ENCODE measurements at regions not wholly inside any gene's neighbourhood (a gene's known extent, or its start where the extent isn't known, plus 50 kb on each side); places are given as distances from the start of the nearest gene placed in this dataset.
"Not testable (repeated sequence)": the region's sequence is repeated elsewhere in the genome, so short reads cannot be mapped to it uniquely, and the experiment has no call there.

- Mint-ChIP-seq H3K27ac (ENCODE audit: unreplicated experiment) (no peak overlapping the region), H3K36me3 (ENCODE audit: low read depth, unreplicated experiment) (no peaks in the 10 kb centered on the region), H3K9me3 (ENCODE audit: unreplicated experiment) (peaks cover 16% of the 10 kb centered on the region), H3K4me1 (ENCODE audit: low read depth, unreplicated experiment) (peaks cover 8% of the 10 kb centered on the region), H3K4me3 (ENCODE audit: unreplicated experiment) (no peak overlapping the region), H3K27me3 (ENCODE audit: low read depth, unreplicated experiment) (no peaks in the 10 kb centered on the region)
- H3K4me2 ChIP-seq (ENCODE audit: low read length) = no peak overlapping the region
- H3K9me3 ChIP-seq (ENCODE audit: insufficient read depth, low read depth, low read length) = no peaks in the 10 kb centered on the region
- H3K27me3 ChIP-seq (ENCODE audit: insufficient read depth, low read length) = no peaks in the 10 kb centered on the region
- H3K4me1 ChIP-seq (ENCODE audit: insufficient read depth, low read length) = no peaks in the 10 kb centered on the region
- FAIRE-seq (no peak), DNase-seq (ENCODE audit: low read depth) (no peak)
- H4K20me1 ChIP-seq (ENCODE audit: insufficient read depth, low read length) = no peaks in the 10 kb centered on the region
- H3K9ac ChIP-seq (ENCODE audit: low read length) = no peak overlapping the region
- H3K36me3 ChIP-seq (ENCODE audit: insufficient read depth, low read length) = no peaks in the 10 kb centered on the region
- no peak overlapping the region for H3K4me3 ChIP-seq (ENCODE audit: insufficient read depth, low read depth, low read length)
- H3K27ac ChIP-seq (ENCODE audit: low read depth, low read length) = no peak overlapping the region
- H3K79me2 ChIP-seq (ENCODE audit: insufficient read depth, low read length) = no peaks in the 10 kb centered on the region
- no peak overlapping the region for H2AFZ ChIP-seq (ENCODE audit: low read depth, low read length)
- TF ChIP-seq EZH2 (IDR thresholded peaks at IDR 0.05; ENCODE audit: insufficient read depth, low read length) (no peak), CTCF (IDR thresholded peaks at IDR 0.05; ENCODE audit: insufficient read depth, low read depth, low read length) (no peak)
Observed at GRCh38 chr1:217039926-217040325, 316.7 kb upstream of the ESRRG start.

GRCh38 chr1:217039139-217039538 is 315.9 kb upstream of the ESRRG start:
- not testable (repeated sequence) for H3K4me3 ChIP-seq (ENCODE audit: insufficient read depth, low read depth, low read length); H3K27me3 Mint-ChIP-seq (ENCODE audit: low read depth, unreplicated experiment); H3K36me3 Mint-ChIP-seq (ENCODE audit: low read depth, unreplicated experiment); H3K9me3 ChIP-seq (ENCODE audit: insufficient read depth, low read depth, low read length); FAIRE-seq; H3K4me1 Mint-ChIP-seq (ENCODE audit: low read depth, unreplicated experiment); DNase-seq (ENCODE audit: low read depth); H3K27ac ChIP-seq (ENCODE audit: low read depth, low read length); H3K27me3 ChIP-seq (ENCODE audit: insufficient read depth, low read length); H2AFZ ChIP-seq (ENCODE audit: low read depth, low read length); H4K20me1 ChIP-seq (ENCODE audit: insufficient read depth, low read length); H3K4me2 ChIP-seq (ENCODE audit: low read length); H3K4me1 ChIP-seq (ENCODE audit: insufficient read depth, low read length); H3K4me3 Mint-ChIP-seq (ENCODE audit: unreplicated experiment); H3K36me3 ChIP-seq (ENCODE audit: insufficient read depth, low read length); H3K79me2 ChIP-seq (ENCODE audit: insufficient read depth, low read length); H3K9ac ChIP-seq (ENCODE audit: low read length); H3K27ac Mint-ChIP-seq (ENCODE audit: unreplicated experiment)
- peaks cover 16% of the 10 kb centered on the region for H3K9me3 Mint-ChIP-seq (ENCODE audit: unreplicated experiment)

GRCh38 chr1:217036757-217037156 is 313.5 kb upstream of the ESRRG start:
- Mint-ChIP-seq H3K4me1 (ENCODE audit: low read depth, unreplicated experiment) (peaks cover 8% of the 10 kb centered on the region), H3K4me3 (ENCODE audit: unreplicated experiment) (no peak overlapping the region), H3K36me3 (ENCODE audit: low read depth, unreplicated experiment) (no peaks in the 10 kb centered on the region), H3K27ac (ENCODE audit: unreplicated experiment) (no peak overlapping the region), H3K9me3 (ENCODE audit: unreplicated experiment) (peaks cover 16% of the 10 kb centered on the region), H3K27me3 (ENCODE audit: low read depth, unreplicated experiment) (no peaks in the 10 kb centered on the region)
- Histone ChIP-seq H4K20me1 (ENCODE audit: insufficient read depth, low read length) (no peaks in the 10 kb centered on the region), H3K9ac (ENCODE audit: low read length) (no peak overlapping the region), H3K9me3 (ENCODE audit: insufficient read depth, low read depth, low read length) (no peaks in the 10 kb centered on the region), H3K79me2 (ENCODE audit: insufficient read depth, low read length) (no peaks in the 10 kb centered on the region), H3K36me3 (ENCODE audit: insufficient read depth, low read length) (no peaks in the 10 kb centered on the region), H3K4me3 (ENCODE audit: insufficient read depth, low read depth, low read length) (no peak overlapping the region), H3K27me3 (ENCODE audit: insufficient read depth, low read length) (no peaks in the 10 kb centered on the region), H2AFZ (ENCODE audit: low read depth, low read length) (no peak overlapping the region), H3K4me1 (ENCODE audit: insufficient read depth, low read length) (no peaks in the 10 kb centered on the region), H3K27ac (ENCODE audit: low read depth, low read length) (no peak overlapping the region), H3K4me2 (ENCODE audit: low read length) (no peak overlapping the region)
- FAIRE-seq (no peak), DNase-seq (ENCODE audit: low read depth) (no peak)
- no peak for TF ChIP-seq EZH2 (IDR thresholded peaks at IDR 0.05; ENCODE audit: insufficient read depth, low read length)
- TF ChIP-seq CTCF (IDR thresholded peaks at IDR 0.05; ENCODE audit: insufficient read depth, low read depth, low read length) = no peak
